A673 (cell line): ENCODE measurements at regions not wholly inside any gene's neighbourhood (a gene's known extent, or its start where the extent isn't known, plus 50 kb on each side); places are given as distances from the start of the nearest gene placed in this dataset.

Experiments used
- EZH2 ChIP-seq: fragments of 200-600 bp; sonication (generic); IDR thresholded peaks from 2 replicates; pipeline ENCODE4 v1.6.1; 2017; ENCODE audit warnings: borderline replicate concordance, low read depth, mild to moderate bottlenecking, mixed read lengths, antibody characterized with exemption, low read length; ENCODE audit not compliant: poor library complexity, severe bottlenecking
- TF ChIP-seq, protein P1 (sequence below): fragments of 300-800, 200-600 bp; sonication (generic); conservative IDR thresholded peaks from 2 replicates; pipeline ENCODE4 v1.5.1; 2017; ENCODE audit warnings: low read depth, mild to moderate bottlenecking, antibody characterized with exemption, low read length, moderate library complexity, mixed read lengths

DNA sequence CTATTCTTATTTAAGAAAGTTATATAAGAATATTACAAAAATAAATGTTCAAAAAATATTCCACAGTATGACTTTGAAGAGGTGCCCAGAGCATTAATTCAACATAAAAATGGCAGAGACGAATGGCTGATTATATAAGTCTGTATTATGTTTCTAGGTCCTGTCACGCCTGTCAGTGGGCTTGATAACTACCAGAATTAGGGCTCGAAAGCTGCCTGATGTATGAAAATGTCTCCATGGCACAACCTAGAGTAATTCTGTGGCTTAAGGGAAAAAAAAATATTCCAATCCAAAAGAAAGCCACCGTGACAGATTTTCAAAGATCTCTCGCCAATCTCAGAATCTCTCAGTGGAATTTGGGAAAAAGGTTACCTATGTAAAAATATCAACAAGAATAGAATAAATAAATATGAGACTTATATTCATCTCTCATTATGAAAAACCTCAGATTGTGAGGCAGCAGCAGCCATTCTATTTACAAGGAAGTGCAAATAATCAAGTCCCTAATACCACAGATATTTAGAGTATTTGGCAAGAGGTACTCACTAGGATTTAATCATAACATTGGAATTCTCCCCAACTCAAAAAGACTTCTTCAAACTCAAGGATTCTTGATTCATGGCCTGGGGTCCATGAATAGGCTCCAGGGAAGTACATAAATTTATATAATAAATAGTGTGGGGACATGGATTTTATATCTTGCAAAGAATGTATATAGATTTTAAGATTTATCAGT is 489.1 kb upstream of the INTU start:
- TF ChIP-seq, protein P1, sequence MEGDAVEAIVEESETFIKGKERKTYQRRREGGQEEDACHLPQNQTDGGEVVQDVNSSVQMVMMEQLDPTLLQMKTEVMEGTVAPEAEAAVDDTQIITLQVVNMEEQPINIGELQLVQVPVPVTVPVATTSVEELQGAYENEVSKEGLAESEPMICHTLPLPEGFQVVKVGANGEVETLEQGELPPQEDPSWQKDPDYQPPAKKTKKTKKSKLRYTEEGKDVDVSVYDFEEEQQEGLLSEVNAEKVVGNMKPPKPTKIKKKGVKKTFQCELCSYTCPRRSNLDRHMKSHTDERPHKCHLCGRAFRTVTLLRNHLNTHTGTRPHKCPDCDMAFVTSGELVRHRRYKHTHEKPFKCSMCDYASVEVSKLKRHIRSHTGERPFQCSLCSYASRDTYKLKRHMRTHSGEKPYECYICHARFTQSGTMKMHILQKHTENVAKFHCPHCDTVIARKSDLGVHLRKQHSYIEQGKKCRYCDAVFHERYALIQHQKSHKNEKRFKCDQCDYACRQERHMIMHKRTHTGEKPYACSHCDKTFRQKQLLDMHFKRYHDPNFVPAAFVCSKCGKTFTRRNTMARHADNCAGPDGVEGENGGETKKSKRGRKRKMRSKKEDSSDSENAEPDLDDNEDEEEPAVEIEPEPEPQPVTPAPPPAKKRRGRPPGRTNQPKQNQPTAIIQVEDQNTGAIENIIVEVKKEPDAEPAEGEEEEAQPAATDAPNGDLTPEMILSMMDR, result no peak
- TF ChIP-seq EZH2, result no peak
